Thyroid gland (tissue), 4 donors: ENCODE measurements at regions not wholly inside any gene's neighbourhood (a gene's known extent, or its start where the extent isn't known, plus 50 kb on each side); places are given as distances from the start of the nearest gene placed in this dataset.

ENCODE experiments used
- DNase-seq, 2 donors: peaks; one replicate each; pipeline ENCODE4 v3.0.0-alpha.2; 2019
- H3K27ac ChIP-seq, 3 donors: fragments of 200-600 bp; sonication (generic); 1 replicate in 2 of 3; 2 replicates in 1 of 3; pipeline ENCODE4 v1.5.1; 2016 to 2019; ENCODE audit warnings: mild to moderate bottlenecking in 1 of 3, moderate library complexity in 1 of 3
- H3K27me3 ChIP-seq: fragments of 200-600 bp; sonication (generic); one replicate; pipeline ENCODE4 v1.5.1; 2019
- H3K36me3 ChIP-seq, 2 donors: fragments of 200-600 bp; sonication (generic); one replicate each; pipeline ENCODE4 v1.5.1; 2016 to 2019
- H3K4me1 ChIP-seq, 2 donors: fragments of 200-600 bp; sonication (generic); one replicate each; pipeline ENCODE4 v1.5.1; 2017 to 2019
- H3K4me3 ChIP-seq, 3 donors: fragments of 200-600 bp; sonication (generic); replicated peaks in 1 of 3; 1 replicate in 2 of 3; 2 replicates in 1 of 3; pipeline ENCODE4 v1.5.1; 2016; ENCODE audit warnings: mild to moderate bottlenecking in 1 of 3
- H3K9me3 ChIP-seq: fragments of 200-600 bp; sonication (generic); one replicate; pipeline ENCODE4 v1.5.1; 2017
- POLR2A ChIP-seq, 2 donors: fragments of 450-650 bp; IDR thresholded peaks; one replicate each; pipeline ENCODE4 v1.6.1; 2017; ENCODE audit warnings: antibody characterized with exemption in 2 of 2, mild to moderate bottlenecking in 2 of 2, moderate library complexity in 1 of 2
- WGBS, 2 donors: methylation state at CpG; one replicate each; pipeline ENCODE4 v1.1.5; 2017; 5-methylcytosine and 5-hydroxymethylcytosine counted together
- intact Hi-C: fragments of 100-400 bp; cut with DNase I; formaldehyde crosslinking; loops from one replicate; pipeline ENCODE4 v1.15.1; 2023
- TF ChIP-seq, protein P1 (sequence below), 6 experiments: fragments of 200-600 bp in 3 of 6; fragments of 450-650 bp in 3 of 6; sonication (generic) in 3 of 6; IDR thresholded peaks; one replicate each; pipeline ENCODE4 v1.5.1; 2016 to 2019; ENCODE audit warnings: antibody characterized with exemption in 6 of 6, mild to moderate bottlenecking in 2 of 6, inconsistent platforms in 1 of 6, moderate library complexity in 1 of 6

GRCh38 chr17:77686903-77687302, 271.6 kb upstream of the TNRC6C start:
- Histone ChIP-seq H3K27ac (no peak overlapping the region), H3K36me3 (no peaks in the 10 kb centered on the region), H3K9me3 (no peaks in the 10 kb centered on the region), H3K27me3 (no peaks in the 10 kb centered on the region), H3K4me1 (peaks cover 4 to 7% of the 10 kb centered on the region in 2 donors), H3K4me3 (no peak overlapping the region)
- intact Hi-C loops: no loop called here
- no peak for TF ChIP-seq POLR2A (IDR thresholded peaks at IDR 0.05)
- TF ChIP-seq, protein P1, sequence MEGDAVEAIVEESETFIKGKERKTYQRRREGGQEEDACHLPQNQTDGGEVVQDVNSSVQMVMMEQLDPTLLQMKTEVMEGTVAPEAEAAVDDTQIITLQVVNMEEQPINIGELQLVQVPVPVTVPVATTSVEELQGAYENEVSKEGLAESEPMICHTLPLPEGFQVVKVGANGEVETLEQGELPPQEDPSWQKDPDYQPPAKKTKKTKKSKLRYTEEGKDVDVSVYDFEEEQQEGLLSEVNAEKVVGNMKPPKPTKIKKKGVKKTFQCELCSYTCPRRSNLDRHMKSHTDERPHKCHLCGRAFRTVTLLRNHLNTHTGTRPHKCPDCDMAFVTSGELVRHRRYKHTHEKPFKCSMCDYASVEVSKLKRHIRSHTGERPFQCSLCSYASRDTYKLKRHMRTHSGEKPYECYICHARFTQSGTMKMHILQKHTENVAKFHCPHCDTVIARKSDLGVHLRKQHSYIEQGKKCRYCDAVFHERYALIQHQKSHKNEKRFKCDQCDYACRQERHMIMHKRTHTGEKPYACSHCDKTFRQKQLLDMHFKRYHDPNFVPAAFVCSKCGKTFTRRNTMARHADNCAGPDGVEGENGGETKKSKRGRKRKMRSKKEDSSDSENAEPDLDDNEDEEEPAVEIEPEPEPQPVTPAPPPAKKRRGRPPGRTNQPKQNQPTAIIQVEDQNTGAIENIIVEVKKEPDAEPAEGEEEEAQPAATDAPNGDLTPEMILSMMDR (IDR thresholded peaks at IDR 0.05): no peak
- no peak for DNase-seq
- 91 to 94% methylated on average over 8 of the region's 8 CpGs for WGBS, 2 donors

GRCh38 chr17:77687417-77687816, 271.1 kb upstream of the TNRC6C start:
- intact Hi-C loops: no loop called here
- DNase-seq: no peak
- no peak overlapping the region for H3K4me3 ChIP-seq
- no peak overlapping the region for H3K27ac ChIP-seq
- WGBS, 2 donors: 82 to 85% methylated on average over 6 of the region's 6 CpGs
- no peak for TF ChIP-seq POLR2A (IDR thresholded peaks at IDR 0.05)
- TF ChIP-seq, protein P1 (IDR thresholded peaks at IDR 0.05): no peak
- peaks cover 0 to 3% of the 10 kb centered on the region in 2 donors for H3K4me1 ChIP-seq
- no peaks in the 10 kb centered on the region for H3K9me3 ChIP-seq
- no peaks in the 10 kb centered on the region for H3K36me3 ChIP-seq
- H3K27me3 ChIP-seq: no peaks in the 10 kb centered on the region

DNA sequence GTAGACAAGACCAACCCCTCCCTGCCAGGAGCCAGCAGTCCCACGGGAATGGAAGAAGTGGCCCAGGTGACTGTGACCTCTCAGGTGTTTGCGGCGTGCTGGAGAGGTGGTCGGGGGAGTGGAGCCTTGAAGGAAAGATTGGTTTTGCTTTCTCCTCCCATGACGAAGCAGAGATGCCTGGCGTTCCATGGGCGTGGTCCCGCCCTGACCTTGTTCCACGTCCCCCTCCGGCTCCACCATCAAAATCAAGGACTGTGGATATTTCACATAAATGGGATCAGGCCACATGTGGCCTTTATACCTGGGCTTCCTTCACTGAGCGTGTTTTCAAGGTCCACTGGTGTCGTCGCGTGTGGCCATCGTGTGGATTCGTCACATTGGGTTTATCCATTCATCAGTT, 270.6 kb upstream of the TNRC6C start:
- intact Hi-C loops: no loop called here
- DNase-seq: no peak
- TF ChIP-seq, protein P1 (IDR thresholded peaks at IDR 0.05): no peak
- TF ChIP-seq POLR2A (IDR thresholded peaks at IDR 0.05): no peak
- peaks cover 0 to 3% of the 10 kb centered on the region in 2 donors for H3K4me1 ChIP-seq
- 95% methylated on average over 16 of the region's 16 CpGs for WGBS, 2 donors
- H3K27me3 ChIP-seq: no peaks in the 10 kb centered on the region
- no peaks in the 10 kb centered on the region for H3K36me3 ChIP-seq
- no peak overlapping the region for H3K27ac ChIP-seq
- H3K4me3 ChIP-seq: no peak overlapping the region
- H3K9me3 ChIP-seq: no peaks in the 10 kb centered on the region

DNA sequence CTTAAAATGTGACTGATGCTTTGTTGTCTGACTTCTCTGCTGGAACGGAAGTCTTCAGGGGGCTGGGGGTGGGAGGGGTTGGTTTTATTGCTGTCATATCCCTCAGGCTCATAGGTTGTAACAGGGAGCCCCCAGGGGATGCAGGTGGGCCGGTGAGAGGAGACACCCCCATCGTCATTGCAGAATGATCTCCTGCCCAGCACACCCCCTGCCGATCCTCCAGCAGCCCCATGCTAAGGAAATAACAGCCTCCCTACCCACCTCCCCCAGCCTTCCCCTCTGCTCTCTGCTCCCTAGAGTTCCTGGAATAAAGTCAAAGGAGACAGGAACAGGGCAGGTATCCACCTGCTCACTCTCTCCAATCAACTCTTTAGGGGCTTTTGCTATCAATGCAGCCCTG, 270.1 kb upstream of the TNRC6C start:
- no peak overlapping the region for H3K27ac ChIP-seq
- H3K4me1 ChIP-seq: peaks cover 0 to 3% of the 10 kb centered on the region in 2 donors
- H3K27me3 ChIP-seq: no peaks in the 10 kb centered on the region
- no peak overlapping the region for H3K4me3 ChIP-seq
- intact Hi-C loops: no loop called here
- TF ChIP-seq POLR2A (IDR thresholded peaks at IDR 0.05): no peak
- TF ChIP-seq, protein P1 (IDR thresholded peaks at IDR 0.05): no peak
- H3K9me3 ChIP-seq: no peaks in the 10 kb centered on the region
- DNase-seq: no peak
- WGBS, 2 donors: 61 to 66% methylated on average over 4 of the region's 4 CpGs
- H3K36me3 ChIP-seq: no peaks in the 10 kb centered on the region

- H3K4me3 ChIP-seq: no peak overlapping the region
These were observed 268.0 kb upstream of the TNRC6C start for GRCh38 chr17:77690271-77691161.

More at GRCh38 chr17:77690271-77691161, 268.0 kb upstream of the TNRC6C start:
- Histone ChIP-seq H3K27me3 (no peaks in the 10 kb centered on the region), H3K27ac (no peak overlapping the region), H3K36me3 (no peaks in the 10 kb centered on the region), H3K4me1 (peaks cover 0 to 3% of the 10 kb centered on the region in 2 donors), H3K9me3 (no peaks in the 10 kb centered on the region)
- DNase-seq: no peak
- 57 to 65% methylated on average over 24 of the region's 24 CpGs for WGBS, 2 donors
- TF ChIP-seq, protein P1 (IDR thresholded peaks at IDR 0.05): no peak
- TF ChIP-seq POLR2A (IDR thresholded peaks at IDR 0.05): no peak
- intact Hi-C loops: no loop called here
